PC-9 (cell line): ENCODE measurements at regions not wholly inside any gene's neighbourhood (a gene's known extent, or its start where the extent isn't known, plus 50 kb on each side); places are given as distances from the start of the nearest gene placed in this dataset.

Source experiments
- EZH2 ChIP-seq: fragments of 200-600 bp; sonication (generic); IDR thresholded peaks from 2 replicates; pipeline ENCODE4 v1.8.0; 2017; ENCODE audit warnings: antibody characterized with exemption, low read depth
- TF ChIP-seq, protein P1 (sequence below): fragments of 200-600 bp; sonication (generic); conservative IDR thresholded peaks from 2 replicates; pipeline ENCODE4 v1.6.1; 2017; ENCODE audit warnings: mixed run types, antibody characterized with exemption, mild to moderate bottlenecking, moderate library complexity

DNA sequence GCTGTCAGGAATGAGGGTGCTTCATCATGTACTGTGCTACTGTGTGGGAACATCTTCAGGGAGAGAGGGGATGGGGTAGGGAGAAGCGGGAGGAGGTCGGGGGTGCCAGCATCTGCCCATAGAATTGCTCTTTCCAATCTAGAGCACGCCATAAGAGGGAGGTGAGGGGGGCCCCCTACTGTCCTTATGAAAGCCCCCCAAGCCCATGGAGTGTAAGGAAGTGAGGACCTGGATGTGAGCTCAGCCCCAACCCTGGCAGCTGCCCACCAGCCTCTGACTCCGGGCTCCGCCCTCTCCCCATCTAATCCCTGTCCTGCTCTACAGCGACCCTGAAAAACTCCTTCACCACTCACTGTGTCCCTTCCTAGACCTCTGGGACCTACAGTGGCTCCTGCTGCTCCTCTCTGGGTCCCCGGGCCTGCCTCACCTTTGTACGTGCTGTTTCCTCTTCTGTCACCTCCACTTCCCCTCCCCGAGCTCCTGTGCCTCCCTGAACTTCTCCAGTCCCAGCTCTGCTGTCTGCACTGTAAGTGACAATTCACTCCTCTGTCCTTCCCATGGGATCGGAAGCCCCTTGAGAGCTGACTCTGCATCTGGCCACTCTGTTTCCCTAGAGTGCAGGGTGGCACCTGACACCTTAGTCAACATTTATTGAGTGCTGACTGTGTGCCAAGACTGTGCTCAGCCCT is 269.4 kb downstream of the PTPRU start:
- TF ChIP-seq, protein P1, sequence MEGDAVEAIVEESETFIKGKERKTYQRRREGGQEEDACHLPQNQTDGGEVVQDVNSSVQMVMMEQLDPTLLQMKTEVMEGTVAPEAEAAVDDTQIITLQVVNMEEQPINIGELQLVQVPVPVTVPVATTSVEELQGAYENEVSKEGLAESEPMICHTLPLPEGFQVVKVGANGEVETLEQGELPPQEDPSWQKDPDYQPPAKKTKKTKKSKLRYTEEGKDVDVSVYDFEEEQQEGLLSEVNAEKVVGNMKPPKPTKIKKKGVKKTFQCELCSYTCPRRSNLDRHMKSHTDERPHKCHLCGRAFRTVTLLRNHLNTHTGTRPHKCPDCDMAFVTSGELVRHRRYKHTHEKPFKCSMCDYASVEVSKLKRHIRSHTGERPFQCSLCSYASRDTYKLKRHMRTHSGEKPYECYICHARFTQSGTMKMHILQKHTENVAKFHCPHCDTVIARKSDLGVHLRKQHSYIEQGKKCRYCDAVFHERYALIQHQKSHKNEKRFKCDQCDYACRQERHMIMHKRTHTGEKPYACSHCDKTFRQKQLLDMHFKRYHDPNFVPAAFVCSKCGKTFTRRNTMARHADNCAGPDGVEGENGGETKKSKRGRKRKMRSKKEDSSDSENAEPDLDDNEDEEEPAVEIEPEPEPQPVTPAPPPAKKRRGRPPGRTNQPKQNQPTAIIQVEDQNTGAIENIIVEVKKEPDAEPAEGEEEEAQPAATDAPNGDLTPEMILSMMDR = no peak
- TF ChIP-seq EZH2 = no peak
